ENCODE measurements at regions not wholly inside any gene's neighbourhood (a gene's known extent, or its start where the extent isn't known, plus 50 kb on each side); places are given as distances from the start of the nearest gene placed in this dataset.

GRCh38 chr2:129713337-129713736, 266.1 kb upstream of the RAB6C start:
- no peak overlapping the region for H3K4me3 ChIP-seq (ENCODE audit: low read depth, poor library complexity, severe bottlenecking)
- 86 to 94% methylated on average over 9 of the region's 9 CpGs for WGBS, 2 donors
- no peak for DNase-seq (ENCODE audit: low spot score in 2 of 2)
- intact Hi-C loops (cut with DNase I; ENCODE audit: low total_unique reads): no loop called here
- TF ChIP-seq CTCF (IDR thresholded peaks at IDR 0.05) (no peak), POLR2A (IDR thresholded peaks at IDR 0.05) (no peak)

GRCh38 chr2:129716781-129717559, 262.5 kb upstream of the RAB6C start:
- DNase-seq (ENCODE audit: low spot score in 2 of 2): peak; percentile 1 to 78
- H3K4me3 ChIP-seq (ENCODE audit: low read depth, poor library complexity, severe bottlenecking): no peak overlapping the region
- 76 to 87% methylated on average over 12 of the region's 12 CpGs for WGBS, 2 donors
- intact Hi-C loops (cut with DNase I; ENCODE audit: low total_unique reads): no loop called here
- no peak for TF ChIP-seq POLR2A (IDR thresholded peaks at IDR 0.05)
- no peak for TF ChIP-seq CTCF (IDR thresholded peaks at IDR 0.05)

- TF ChIP-seq CTCF (IDR thresholded peaks at IDR 0.05) (no peak), POLR2A (IDR thresholded peaks at IDR 0.05) (no peak)
- WGBS, 2 donors: 56 to 59% methylated on average over 11 of the region's 11 CpGs
- DNase-seq (ENCODE audit: low spot score in 2 of 2): no peak
- H3K4me3 ChIP-seq (ENCODE audit: low read depth, poor library complexity, severe bottlenecking): no peak overlapping the region
- intact Hi-C loops (cut with DNase I; ENCODE audit: low total_unique reads): no loop called here
Observed at GRCh38 chr2:129717560-129718130, 261.8 kb upstream of the RAB6C start.

- WGBS, 2 donors: 77 to 79% methylated on average over 3 of the region's 3 CpGs
- intact Hi-C loops (cut with DNase I; ENCODE audit: low total_unique reads): no loop called here
- H3K4me3 ChIP-seq (ENCODE audit: low read depth, poor library complexity, severe bottlenecking): no peak overlapping the region
- TF ChIP-seq POLR2A (IDR thresholded peaks at IDR 0.05) (no peak), CTCF (IDR thresholded peaks at IDR 0.05) (no peak)
- no peak for DNase-seq (ENCODE audit: low spot score in 2 of 2)
Observed at GRCh38 chr2:129719335-129719734, 260.1 kb upstream of the RAB6C start.

- 86 to 91% methylated on average over 6 of the region's 6 CpGs for WGBS, 2 donors
- no peak overlapping the region for H3K4me3 ChIP-seq (ENCODE audit: low read depth, poor library complexity, severe bottlenecking)
- TF ChIP-seq CTCF (IDR thresholded peaks at IDR 0.05): no peak
- TF ChIP-seq POLR2A (IDR thresholded peaks at IDR 0.05): no peak
- no peak for DNase-seq (ENCODE audit: low spot score in 2 of 2)
- intact Hi-C loops (cut with DNase I; ENCODE audit: low total_unique reads): no loop called here
Observed at GRCh38 chr2:129720360-129720759, 259.1 kb upstream of the RAB6C start.

Data from lower leg skin (tissue), 4 donors.